ENCODE measurements at regions not wholly inside any gene's neighbourhood (a gene's known extent, or its start where the extent isn't known, plus 50 kb on each side); places are given as distances from the start of the nearest gene placed in this dataset.

- TF ChIP-seq, protein P1, sequence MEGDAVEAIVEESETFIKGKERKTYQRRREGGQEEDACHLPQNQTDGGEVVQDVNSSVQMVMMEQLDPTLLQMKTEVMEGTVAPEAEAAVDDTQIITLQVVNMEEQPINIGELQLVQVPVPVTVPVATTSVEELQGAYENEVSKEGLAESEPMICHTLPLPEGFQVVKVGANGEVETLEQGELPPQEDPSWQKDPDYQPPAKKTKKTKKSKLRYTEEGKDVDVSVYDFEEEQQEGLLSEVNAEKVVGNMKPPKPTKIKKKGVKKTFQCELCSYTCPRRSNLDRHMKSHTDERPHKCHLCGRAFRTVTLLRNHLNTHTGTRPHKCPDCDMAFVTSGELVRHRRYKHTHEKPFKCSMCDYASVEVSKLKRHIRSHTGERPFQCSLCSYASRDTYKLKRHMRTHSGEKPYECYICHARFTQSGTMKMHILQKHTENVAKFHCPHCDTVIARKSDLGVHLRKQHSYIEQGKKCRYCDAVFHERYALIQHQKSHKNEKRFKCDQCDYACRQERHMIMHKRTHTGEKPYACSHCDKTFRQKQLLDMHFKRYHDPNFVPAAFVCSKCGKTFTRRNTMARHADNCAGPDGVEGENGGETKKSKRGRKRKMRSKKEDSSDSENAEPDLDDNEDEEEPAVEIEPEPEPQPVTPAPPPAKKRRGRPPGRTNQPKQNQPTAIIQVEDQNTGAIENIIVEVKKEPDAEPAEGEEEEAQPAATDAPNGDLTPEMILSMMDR (conservative IDR thresholded peaks at IDR 0.05; ENCODE audit: low read depth, low read length): no peak
- TF ChIP-seq POLR2A (IDR thresholded peaks at IDR 0.05; ENCODE audit: low read depth, low read length) (no peak), RAD21 (IDR thresholded peaks at IDR 0.05; ENCODE audit: low read length) (no peak), BHLHE40 (IDR thresholded peaks at IDR 0.05; ENCODE audit: low read depth, low read length) (no peak), RCOR1 (IDR thresholded peaks at IDR 0.05; ENCODE audit: insufficient replicate concordance, low read length) (no peak), NFE2L2 (IDR thresholded peaks at IDR 0.05; ENCODE audit: low read depth, low read length) (no peak)
Observed at GRCh38 chr21:38114717-38115333, 142.0 kb upstream of the KCNJ15 start.

Measured in IMR-90 (cell line).